Colonic mucosa (tissue), 4 donors: ENCODE measurements at regions not wholly inside any gene's neighbourhood (a gene's known extent, or its start where the extent isn't known, plus 50 kb on each side); places are given as distances from the start of the nearest gene placed in this dataset.

ENCODE experiments used
- DNase-seq: peaks from one replicate; pipeline ENCODE4 v3.0.0-alpha.2; 2020
- H3K27ac ChIP-seq: fragments of 200-600 bp; one replicate; pipeline ENCODE4 v1.8.0; 2021
- H3K27me3 ChIP-seq: fragments of 200-600 bp; one replicate; pipeline ENCODE4 v1.8.0; 2021
- H3K36me3 ChIP-seq: fragments of 200-600 bp; one replicate; pipeline ENCODE4 v1.8.0; 2021
- H3K4me1 ChIP-seq: fragments of 200-600 bp; one replicate; pipeline ENCODE4 v1.8.0; 2021; ENCODE audit warnings: mild to moderate bottlenecking
- H3K4me3 ChIP-seq: fragments of 200-600 bp; one replicate; pipeline ENCODE4 v1.8.0; 2021
- H3K9ac ChIP-seq, 2 donors: one replicate each; pipeline ENCODE4 v1.7.0; 2013; ENCODE audit warnings: control low read depth in 2 of 2, low read depth in 2 of 2, low read length in 2 of 2
- H3K9me3 ChIP-seq: fragments of 200-600 bp; one replicate; pipeline ENCODE4 v1.8.0; 2021
- CTCF ChIP-seq: fragments of 200-600 bp; IDR thresholded peaks from one replicate; pipeline ENCODE4 v1.8.0; 2022; ENCODE audit warnings: antibody characterized with exemption, mild to moderate bottlenecking
- intact Hi-C: fragments of 100-400 bp; cut with DNase I; formaldehyde crosslinking; loops from one replicate; pipeline ENCODE4 v1.14.1; 2022
- donor health status: healthy.
- donor health status: DM: no; HTN: no; CAD: no.
- donor health status: DM: no; HTN: no; CAD: no.

- intact Hi-C loops, result no loop called here
- no peaks in the 10 kb centered on the region for H3K27me3 ChIP-seq
- no peak overlapping the region for H3K27ac ChIP-seq
- H3K4me3 ChIP-seq, result no peak overlapping the region
- no peaks in the 10 kb centered on the region for H3K4me1 ChIP-seq
- H3K36me3 ChIP-seq, result no peaks in the 10 kb centered on the region
- no peak for DNase-seq
- TF ChIP-seq CTCF, result no peak
- H3K9ac ChIP-seq, result no peak overlapping the region
- H3K9me3 ChIP-seq, result no peaks in the 10 kb centered on the region
These were observed 102.0 kb downstream of the FSCB start for GRCh38 chr14:44405011-44405486.

DNA sequence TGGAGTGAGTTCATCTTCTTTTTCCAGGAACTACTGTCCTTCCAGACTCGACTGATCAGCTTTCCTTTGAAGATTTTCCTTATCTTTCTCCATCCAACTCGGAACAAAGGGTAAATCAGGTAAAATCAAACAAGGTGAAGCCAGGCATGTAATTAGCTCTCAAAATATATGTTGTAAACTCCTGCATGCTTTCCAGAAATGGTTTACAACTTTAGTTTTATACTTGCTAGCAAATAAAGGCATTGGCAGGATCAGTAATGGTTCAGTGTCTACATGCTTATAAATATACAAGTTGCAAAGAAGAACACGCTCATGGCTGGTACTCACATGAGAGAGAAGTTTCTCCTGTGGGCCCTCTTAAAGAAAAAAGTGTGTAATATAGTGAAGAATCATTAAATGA lies 102.5 kb downstream of the FSCB start:
- no peaks in the 10 kb centered on the region for H3K27me3 ChIP-seq
- TF ChIP-seq CTCF, result no peak
- no peak overlapping the region for H3K27ac ChIP-seq
- intact Hi-C loops, result no loop called here
- no peaks in the 10 kb centered on the region for H3K4me1 ChIP-seq
- no peaks in the 10 kb centered on the region for H3K9me3 ChIP-seq
- H3K4me3 ChIP-seq, result no peak overlapping the region
- no peaks in the 10 kb centered on the region for H3K36me3 ChIP-seq
- DNase-seq, result no peak
- no peak overlapping the region for H3K9ac ChIP-seq

GRCh38 chr14:44404036-44404435 lies 103.0 kb downstream of the FSCB start:
- Histone ChIP-seq H3K4me1 (no peaks in the 10 kb centered on the region), H3K9me3 (no peaks in the 10 kb centered on the region), H3K4me3 (no peak overlapping the region), H3K9ac (no peak overlapping the region), H3K27me3 (no peaks in the 10 kb centered on the region), H3K36me3 (no peaks in the 10 kb centered on the region), H3K27ac (no peak overlapping the region)
- no peak for DNase-seq
- no peak for TF ChIP-seq CTCF
- intact Hi-C loops, result no loop called here

- H3K36me3 ChIP-seq, result no peaks in the 10 kb centered on the region
- intact Hi-C loops, result no loop called here
- no peak for DNase-seq
- H3K4me3 ChIP-seq, result no peak overlapping the region
- H3K9me3 ChIP-seq, result no peaks in the 10 kb centered on the region
- H3K4me1 ChIP-seq, result no peaks in the 10 kb centered on the region
- H3K9ac ChIP-seq, result no peak overlapping the region
- no peak for TF ChIP-seq CTCF
- no peaks in the 10 kb centered on the region for H3K27me3 ChIP-seq
- no peak overlapping the region for H3K27ac ChIP-seq
These were observed 103.9 kb downstream of the FSCB start for GRCh38 chr14:44403193-44403592.

- DNase-seq, result no peak
- no peaks in the 10 kb centered on the region for H3K36me3 ChIP-seq
- H3K27me3 ChIP-seq, result no peaks in the 10 kb centered on the region
- no peak for TF ChIP-seq CTCF
- H3K4me1 ChIP-seq, result no peaks in the 10 kb centered on the region
- no peak overlapping the region for H3K4me3 ChIP-seq
- intact Hi-C loops, result no loop called here
- H3K27ac ChIP-seq, result no peak overlapping the region
- no peaks in the 10 kb centered on the region for H3K9me3 ChIP-seq
- no peak overlapping the region for H3K9ac ChIP-seq
These were observed 110.9 kb downstream of the FSCB start for GRCh38 chr14:44396226-44396625.

GRCh38 chr14:44392984-44393383 lies 114.1 kb downstream of the FSCB start:
- no peak overlapping the region for H3K4me3 ChIP-seq
- no peak overlapping the region for H3K27ac ChIP-seq
- no peaks in the 10 kb centered on the region for H3K36me3 ChIP-seq
- TF ChIP-seq CTCF, result no peak
- intact Hi-C loops, result no loop called here
- H3K27me3 ChIP-seq, result no peaks in the 10 kb centered on the region
- no peaks in the 10 kb centered on the region for H3K4me1 ChIP-seq
- H3K9ac ChIP-seq, result no peak overlapping the region
- H3K9me3 ChIP-seq, result no peaks in the 10 kb centered on the region
- no peak for DNase-seq
